ENCODE measurements at regions not wholly inside any gene's neighbourhood (a gene's known extent, or its start where the extent isn't known, plus 50 kb on each side); places are given as distances from the start of the nearest gene placed in this dataset.
"Not testable (repeated sequence)": the region's sequence is repeated elsewhere in the genome, so short reads cannot be mapped to it uniquely, and the experiment has no call there.

DNA sequence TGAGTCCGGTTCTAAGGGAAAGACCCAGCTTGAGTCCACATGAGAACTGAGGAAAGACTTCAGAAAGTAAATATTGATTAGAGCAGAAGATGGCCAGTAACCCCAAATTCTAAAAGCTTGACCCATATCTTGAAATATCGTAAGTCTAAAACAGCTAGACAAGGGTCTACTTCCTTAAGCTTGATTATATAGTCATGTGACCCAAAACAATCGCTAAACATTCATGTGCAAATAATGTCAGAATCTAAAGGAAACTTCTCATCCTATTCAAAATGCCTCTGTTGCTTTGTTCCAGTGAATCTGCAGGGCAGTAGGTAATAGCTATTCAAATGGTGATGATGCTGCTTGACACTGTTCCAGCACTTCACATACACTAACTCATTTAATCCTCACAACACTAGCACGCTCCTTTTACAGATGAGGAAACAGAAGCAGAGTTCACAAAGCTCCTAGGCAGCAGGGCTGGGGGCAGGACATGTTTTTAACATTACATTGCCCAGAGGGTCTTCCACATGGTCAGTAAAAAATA, 52.6 kb downstream of the TCF20 start:
- no peak for DNase-seq

DNA sequence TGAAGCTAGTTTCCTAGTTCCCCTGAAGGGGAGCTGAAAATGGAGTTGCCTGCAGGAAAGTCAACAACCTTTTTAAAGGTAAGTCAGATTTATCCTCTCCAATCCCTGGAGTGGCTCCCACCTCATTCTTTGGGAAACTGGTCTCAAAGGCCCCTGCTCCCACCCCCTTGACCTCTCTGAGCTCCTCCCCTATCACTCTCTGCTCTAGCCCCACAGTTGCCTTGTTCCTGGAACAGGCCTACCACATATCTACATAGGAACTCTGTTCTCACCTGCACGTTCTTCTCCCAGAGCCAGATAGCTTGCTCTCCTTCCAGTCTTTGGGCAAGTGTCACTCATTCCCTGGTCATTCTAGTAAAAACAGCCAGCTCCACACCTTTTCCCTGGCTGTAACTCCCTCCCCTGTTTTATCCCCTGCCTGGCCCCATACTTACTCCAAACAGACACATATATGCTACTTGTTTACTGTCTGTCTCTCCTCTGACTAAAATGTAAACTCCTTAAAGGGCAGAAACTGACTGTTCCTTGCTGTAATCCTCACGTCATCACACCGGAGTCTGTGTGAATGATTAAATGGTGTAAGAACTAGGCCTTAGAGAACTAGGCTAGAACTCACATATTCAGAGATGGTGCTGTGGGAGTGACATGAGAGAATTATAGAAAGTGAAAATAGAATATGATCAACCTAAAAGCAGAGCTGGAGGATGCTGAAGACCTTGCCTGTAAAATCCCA, 53.3 kb downstream of the TCF20 start:
- DNase-seq, result no peak

DNA sequence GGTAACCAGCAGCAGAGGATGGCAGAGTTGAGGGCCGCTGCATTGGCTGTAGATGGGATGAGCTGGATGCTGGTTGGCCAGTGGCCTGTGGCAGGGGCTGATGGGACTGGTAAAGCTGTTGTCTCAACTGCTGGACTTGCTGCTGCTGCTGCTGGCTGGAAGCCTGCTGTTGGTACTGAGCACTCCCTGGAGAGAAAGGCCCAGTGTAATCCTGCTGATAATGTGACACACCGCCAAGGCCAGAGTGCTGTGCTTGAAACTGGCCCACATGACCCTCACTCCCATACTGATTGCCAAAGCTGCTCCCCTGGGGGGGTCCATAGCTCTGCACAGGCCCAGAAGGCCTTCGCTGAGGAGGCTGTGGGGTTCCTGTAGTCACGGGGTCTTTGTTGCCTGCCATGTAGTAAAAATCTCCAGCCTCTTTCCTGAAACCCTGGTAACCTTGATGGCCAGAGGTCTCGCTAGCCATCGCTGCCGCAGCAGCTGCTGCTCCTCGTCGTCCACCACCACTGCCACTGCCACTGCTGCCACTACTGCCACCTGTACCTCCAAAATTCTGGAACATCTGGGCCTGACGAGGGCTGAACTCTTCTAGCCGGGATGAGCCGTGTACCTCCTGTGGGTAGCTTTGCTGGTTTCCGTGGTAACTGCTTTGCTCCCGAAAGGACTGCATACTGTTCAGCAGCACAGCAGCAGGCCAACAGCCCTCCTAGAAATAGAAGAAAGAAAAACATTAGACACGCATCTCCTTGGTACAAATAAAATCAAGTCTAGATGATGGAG, 55.6 kb downstream of the TCF20 start:
- no peak for DNase-seq

DNA sequence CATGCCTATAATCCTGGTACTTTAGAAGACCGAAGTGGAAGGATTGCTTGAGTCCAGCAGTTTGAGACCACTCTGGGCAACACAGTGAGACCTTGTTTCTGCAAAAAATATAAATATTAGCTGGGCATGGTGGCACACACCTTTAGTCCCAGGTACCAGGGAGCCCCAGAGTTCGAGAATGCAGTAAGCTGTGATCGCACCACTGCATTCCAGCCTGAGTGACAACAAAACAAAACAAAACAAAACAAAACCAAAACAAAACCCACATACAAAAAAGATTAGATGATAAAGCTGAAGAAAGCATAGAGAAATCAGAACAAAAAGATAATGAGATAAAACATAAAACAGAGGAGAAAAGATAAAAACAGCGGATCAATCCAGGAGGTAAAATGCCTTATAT, 62.1 kb downstream of the TCF20 start:
- no peak for DNase-seq

DNA sequence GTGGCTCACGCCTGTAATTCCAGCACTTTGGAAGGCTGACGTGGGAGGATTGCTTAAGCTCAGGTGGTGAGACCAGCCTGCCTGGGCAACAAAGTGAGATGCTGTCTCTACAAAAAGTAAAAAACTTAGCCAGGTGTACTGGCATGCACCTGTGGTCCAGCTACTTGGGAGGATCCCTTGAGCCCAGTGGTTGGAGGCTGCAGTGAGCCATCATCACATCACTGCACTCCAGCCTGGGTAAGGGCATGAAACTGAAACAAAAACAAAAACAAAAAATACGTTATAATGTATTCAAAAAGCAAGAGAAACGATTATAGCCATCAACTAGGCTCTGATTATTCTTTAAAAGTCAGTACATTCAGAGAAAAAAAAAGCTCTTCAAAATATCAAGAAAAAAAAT, 62.5 kb downstream of the TCF20 start:
- DNase-seq, result no peak

DNA sequence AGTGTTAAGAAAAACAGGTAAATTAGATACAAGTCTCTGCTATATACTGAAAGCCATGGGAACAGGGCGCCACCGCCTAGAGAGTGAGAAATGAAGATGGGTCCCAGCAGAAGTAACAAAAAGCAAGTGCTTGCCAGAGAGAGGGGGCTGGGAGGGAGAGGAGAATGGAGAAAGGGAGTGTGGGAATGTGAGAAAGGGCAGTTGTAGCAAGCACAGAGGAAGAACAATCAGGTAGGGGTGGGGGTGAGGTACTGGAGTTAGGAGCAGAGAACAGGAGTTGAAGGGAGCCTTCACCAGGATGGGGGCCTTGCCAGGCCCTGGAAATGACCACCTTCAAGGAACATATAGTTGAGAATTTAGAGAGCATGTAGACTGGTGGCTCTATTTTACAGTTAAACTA, 66.8 kb downstream of the TCF20 start:
- DNase-seq, result no peak

DNA sequence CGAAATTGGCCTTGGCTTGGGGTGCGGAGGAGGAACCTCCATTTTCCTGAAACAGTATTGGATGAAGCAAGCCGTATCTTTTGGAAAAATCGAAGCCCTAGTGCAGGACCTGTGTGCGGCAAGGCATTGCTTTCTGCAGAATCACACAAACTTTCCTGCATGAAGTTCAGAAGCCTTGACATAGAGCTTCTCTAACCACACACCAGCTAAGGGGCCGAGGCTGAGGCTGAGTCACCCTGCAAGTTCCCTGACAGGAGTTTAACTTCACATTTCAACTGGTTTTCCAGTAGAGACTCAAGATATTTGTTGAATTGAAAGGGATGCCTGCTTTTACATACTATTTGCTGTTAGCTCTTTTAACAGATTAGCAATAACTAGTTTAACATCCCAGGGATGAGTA, 67.8 kb downstream of the TCF20 start:
- DNase-seq, result no peak

DNA sequence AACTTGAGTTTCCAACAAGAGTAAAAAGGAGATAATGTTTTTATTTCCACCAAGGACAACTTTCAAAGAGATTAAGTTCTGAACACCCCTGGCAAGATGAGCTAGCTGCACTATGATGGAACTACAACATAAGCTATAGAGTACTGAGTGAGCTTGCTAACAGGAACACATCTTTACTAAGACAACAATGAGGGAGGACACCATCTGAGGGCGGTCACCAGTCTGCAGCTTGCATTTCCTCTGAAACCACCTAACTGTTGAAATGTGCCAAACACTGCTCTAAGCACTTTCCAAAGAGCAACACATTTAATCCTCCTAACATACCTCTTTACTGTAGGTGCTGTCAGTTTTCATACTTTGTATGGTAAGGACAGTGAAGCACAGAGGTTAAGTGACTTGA, 68.4 kb downstream of the TCF20 start:
- no peak for DNase-seq

DNA sequence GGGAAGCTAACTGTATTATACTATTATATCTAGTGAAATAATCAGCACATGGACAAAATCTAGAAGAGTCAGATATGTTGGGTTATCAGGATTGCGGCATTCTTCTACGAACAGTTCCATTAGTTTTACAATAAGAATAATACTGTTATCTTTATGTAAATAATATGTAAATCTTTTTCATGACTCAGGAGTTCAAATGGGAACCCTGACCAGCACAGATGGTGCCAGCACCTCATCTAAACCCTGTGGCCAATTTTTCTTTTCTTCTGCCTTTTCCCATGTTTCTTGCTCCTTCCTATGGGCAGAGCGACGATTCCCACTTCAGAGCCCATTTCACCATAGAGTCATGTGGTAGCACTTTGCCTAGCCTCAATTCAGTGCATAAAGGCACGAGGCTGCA, 68.4 kb upstream of the CYP2D6 start:
- no peak for DNase-seq

DNA sequence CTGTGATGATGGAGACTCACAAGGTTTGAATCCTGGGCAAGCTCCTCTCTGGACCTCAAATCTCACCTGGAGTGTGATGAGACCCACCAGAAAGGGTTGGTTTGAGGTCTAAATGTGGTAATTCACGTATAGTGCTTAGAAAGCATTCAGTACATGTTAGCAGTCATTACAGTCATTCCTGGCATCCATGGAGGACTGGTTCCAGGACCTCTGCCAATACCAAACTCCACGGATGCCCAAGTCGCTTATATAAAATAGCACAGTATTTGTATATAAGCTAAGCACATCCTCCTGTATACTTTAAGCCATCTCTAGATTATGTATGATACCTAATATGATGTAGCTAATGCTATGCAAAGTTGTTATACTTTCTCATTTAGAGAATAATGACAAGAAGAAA, 67.6 kb upstream of the CYP2D6 start:
- no peak for DNase-seq

DNA sequence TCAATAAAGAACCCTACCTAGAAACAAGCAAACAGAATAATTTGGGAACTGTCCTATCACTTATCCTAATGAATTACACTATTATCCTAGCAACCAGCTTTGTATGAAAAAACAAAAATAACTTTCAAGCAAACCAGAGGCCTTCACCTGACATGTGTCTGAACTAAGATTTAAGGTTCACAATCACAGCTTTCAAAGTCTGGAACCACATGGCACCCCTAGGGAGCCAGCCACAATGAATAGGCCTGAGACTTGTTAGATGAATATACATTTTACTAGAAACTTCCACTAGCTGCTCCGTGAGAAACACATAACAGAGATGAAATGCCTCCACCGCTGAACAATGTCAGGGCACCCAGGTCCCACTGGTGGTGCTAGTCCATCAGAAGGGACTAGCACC, 65.8 kb upstream of the CYP2D6 start:
- DNase-seq, result no peak

DNA sequence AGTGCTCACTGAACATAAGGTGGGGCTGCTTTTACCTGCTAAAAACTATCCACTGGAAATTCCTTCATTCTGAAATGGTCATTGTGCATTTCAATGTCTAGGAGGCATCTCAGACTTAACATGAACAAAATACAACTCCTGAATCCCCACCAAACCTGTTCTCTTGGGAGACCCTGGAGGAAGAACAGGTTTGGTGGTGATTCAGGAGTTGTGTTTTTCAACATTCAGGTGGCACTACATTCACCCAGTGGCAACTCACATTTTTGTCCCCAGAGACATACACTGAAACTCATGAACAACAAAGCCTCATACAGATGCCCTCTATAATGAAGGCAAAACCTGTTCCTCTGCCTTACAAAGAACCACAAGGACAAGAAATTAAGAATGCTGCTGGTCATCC, 64.3 kb upstream of the CYP2D6 start:
- DNase-seq, result no peak

DNA sequence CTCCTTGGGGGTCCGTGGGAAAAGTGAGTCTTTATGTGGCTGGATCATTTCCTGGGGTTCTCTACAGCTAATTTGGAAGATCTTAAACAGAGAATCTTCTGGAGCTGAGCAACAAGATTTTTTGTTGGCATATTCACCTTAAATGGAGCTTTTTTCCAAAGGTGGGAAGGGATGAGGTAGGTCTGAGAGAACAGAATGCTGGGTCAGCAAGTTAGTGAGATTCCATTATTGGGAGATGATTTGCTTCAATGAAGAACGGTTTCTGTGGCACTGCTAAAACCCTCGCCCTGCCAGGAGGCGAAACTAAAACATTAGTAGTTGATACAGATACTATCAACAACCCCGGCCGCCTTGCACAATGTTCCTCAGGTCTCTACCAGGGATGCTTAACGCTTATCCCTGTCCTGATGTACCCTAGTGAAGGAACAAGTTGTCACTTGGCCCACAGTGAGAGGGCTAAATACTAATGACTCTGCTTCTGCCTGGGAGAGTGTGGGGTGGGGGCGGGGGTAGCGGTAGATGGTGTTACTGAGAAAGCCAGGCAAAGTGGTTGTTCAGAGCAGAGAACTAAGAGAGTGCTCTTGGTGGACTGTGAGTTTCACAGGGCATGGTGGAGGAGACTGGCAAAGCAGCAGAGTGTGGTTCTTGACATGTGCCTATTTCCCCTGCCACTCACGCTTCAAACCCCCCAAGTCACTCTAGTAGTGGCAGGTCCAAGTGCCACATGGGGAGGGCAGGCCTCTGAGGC, 63.7 kb upstream of the CYP2D6 start:
- DNase-seq, result no peak

DNA sequence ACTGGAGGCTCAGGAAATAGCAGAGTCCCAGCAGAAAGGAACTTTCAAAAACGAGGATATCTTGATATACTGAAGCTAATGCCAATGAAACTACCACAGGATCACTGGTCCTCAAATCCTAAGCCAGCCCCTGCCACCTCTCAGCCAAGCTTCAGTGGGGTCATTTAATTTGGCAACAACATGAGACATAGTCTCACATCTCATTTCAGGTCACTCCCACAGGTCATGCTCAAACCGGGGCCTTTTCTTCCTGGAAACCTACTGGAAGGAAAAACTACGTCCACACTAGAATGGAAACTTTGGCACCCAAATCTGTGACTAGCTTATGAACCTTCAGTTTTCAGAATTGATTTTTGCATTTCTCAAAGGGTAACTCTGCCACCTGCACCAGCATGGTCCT, 61.9 kb upstream of the CYP2D6 start:
- no peak for DNase-seq

DNA sequence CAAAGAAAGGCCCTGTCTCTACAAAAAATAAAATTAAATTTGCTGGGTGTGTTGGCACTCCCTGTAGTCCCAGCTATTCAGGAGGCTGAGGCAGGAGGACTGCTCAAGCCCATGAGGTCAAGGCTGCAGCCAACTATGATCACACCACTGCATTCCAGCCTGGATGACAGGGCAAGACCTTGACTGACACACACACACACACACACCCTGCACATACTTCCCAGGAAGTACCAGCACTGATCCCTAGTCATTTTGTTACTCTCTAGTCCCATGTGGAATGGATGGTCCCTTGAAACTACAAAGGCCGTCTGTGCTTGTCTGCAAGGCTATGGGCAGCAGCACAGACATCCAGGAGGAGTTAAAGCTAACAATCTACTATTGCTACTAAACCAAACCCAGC, 59.7 kb upstream of the CYP2D6 start:
- DNase-seq, result no peak

DNA sequence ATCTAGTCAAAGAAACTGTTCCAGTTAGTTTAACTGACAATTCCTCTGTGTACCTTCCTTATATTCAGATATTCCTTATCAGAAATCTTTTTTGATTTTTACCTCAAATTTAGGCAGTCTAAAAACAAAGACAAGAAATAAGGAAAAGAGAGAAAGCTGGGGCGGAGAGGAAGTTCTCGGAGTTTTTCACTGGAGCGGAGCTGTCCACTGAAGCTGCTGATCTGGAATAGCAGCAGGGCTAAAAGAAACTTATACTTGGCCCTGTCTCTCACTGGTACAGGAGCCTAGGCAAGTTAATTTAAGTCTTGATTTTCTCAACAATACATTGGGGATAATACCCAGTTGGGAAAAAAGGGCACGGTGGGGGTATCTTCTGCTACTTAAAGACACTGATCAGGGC, 59.2 kb upstream of the CYP2D6 start:
- no peak for DNase-seq

DNA sequence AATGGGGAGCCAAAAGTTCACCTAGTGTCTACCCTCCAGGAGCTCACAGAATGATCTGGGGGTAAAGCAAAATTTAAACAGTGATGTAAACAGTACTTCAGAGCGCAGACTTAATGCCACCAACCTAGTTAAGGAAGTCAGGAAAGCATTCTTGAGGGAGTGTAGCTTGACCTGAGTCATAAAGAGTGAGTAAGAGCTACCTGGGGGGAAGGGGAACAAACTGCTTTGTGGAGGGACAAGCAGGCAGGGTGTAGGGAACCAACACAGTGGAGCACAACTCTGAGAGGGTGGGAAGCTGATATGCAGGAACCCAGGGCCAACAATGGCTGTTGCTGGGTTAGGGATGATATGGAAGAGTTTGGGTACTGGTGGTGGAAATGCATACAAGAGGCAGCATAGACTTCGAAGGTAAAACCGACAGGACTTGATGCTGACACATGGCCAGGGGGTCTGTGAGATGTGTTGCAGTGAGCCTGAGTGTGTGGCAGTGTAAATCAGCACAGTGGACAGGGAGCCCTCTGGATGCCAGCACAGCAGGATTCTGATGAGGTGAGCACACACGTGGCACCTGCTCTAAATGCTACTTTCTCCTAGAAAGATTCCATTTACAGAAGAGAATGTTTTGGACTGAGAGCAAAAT, 58.3 kb upstream of the CYP2D6 start:
- DNase-seq, result peak; percentile 5

DNA sequence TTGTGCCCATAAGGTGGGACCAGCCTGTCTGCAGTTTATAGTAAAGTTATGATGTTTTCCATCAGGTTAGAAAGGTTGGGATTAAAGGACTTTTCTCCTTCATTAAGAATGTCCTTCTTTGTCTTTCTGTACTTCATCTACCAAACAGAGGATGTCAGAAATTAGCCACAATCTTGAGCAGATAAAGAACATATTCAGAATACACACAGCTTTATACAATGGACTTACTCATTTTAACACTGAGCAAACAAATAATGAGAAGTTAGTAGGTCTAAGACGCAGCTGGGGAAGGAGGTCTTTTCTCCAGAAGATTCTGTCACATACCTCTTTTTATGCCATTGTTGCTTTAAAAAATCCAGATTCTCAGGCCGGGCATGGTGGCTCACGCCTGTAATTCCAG, 57.0 kb upstream of the CYP2D6 start:
- DNase-seq, result no peak

DNA sequence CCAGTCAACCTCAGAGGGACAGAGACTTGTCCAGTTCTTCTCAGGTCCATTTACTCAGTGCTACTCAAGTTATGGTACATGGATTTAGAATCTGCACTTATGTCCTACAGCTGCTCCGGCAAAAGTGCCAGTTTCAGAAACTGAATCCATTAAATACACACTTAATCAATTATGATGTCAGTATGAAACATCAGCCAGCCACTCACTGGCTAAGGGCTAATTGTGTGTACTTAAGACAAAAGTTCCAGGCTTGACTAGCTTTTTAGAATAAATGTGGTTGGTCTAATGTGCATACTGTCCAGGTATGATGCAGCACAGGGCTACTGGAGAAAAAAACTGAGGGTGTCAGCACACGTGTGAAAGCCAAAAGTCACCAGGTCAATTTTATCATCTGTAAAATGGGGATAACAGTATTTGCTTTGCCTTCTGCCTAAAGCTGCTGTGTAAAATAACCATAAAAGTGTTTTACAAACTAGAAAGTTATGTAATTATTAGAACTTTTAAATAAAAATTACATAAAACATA, 55.4 kb upstream of the CYP2D6 start:
- no peak for DNase-seq

DNA sequence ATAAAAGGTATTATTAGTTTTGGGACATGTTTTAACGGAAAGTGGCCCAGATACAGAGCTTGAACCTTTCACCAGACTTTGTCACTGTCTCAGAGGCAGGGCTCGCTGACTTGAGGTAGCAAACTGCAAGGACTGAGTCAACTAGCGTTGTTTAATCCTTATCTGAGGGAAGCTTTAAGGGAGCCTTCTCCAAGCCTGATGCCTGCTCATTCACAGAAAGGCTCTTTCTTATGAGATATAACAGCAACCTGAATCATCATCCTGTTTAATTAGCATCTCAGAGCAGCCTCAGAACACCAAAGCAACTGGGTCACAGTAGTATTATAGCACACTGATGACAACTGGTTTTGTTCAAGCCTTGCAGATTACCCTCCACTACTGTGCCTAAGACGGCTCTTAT, 54.2 kb upstream of the CYP2D6 start:
- DNase-seq, result no peak

DNA sequence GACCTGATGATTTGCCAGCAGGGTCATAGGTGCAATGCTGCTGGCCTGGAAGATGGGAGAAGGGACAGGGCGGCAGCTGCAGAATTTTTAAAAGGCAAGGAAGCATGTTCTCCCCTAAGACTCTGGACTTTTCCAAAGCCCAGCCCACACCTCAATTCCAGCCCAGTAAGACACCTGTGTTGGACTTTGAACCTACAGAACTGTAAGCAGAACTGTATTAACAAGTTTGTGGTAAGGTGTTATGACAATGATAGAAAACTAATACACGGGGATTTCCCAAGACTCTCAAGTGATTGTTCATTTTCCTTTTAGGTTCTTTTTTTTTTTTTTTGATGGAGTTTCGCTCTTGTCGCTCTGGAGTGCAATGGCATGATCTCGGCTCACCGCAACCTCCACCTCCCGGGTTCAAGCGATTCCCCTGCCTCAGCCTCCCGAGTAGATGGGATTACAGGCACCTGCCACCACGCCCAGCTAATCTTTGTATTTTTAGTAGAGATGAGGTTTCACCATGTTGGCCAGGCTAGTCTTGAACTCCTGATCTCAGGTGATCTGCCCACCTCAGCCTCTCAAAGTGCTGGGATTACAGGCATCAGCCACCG, 53.0 kb upstream of the CYP2D6 start:
- DNase-seq, result not testable (repeated sequence)

DNA sequence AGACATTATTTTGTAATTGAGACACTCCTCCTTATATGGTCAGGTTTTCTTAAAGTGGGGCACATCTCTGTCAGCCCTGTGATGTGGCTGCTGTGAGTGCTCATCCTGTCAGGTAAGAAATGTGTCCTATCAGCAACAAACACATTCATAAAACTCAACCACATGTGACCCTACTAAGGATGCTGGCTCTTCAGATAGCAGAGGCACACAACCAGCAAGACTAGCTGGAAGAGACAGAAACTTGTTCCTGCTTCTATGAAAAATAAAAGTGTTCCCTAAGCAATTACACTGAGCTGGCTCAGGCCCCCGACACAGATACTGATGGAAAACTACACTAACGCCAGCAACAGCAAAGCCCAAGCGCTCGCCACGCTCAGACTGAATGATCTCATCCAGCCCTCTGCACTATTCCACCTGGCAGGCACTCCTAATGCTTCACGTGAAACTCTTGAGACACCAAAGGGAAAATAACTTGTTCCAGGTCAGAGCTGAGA, 49.8 kb upstream of the CYP2D6 start:
- DNase-seq, result no peak
